PC-9 (cell line): ENCODE measurements at regions not wholly inside any gene's neighbourhood (a gene's known extent, or its start where the extent isn't known, plus 50 kb on each side); places are given as distances from the start of the nearest gene placed in this dataset.
"Not testable (repeated sequence)": the region's sequence is repeated elsewhere in the genome, so short reads cannot be mapped to it uniquely, and the experiment has no call there.

Experiments used
- EZH2 ChIP-seq: fragments of 200-600 bp; sonication (generic); IDR thresholded peaks from 2 replicates; pipeline ENCODE4 v1.8.0; 2017; ENCODE audit warnings: antibody characterized with exemption, low read depth
- TF ChIP-seq, protein P1 (sequence below): fragments of 200-600 bp; sonication (generic); conservative IDR thresholded peaks from 2 replicates; pipeline ENCODE4 v1.6.1; 2017; ENCODE audit warnings: mixed run types, antibody characterized with exemption, mild to moderate bottlenecking, moderate library complexity

DNA sequence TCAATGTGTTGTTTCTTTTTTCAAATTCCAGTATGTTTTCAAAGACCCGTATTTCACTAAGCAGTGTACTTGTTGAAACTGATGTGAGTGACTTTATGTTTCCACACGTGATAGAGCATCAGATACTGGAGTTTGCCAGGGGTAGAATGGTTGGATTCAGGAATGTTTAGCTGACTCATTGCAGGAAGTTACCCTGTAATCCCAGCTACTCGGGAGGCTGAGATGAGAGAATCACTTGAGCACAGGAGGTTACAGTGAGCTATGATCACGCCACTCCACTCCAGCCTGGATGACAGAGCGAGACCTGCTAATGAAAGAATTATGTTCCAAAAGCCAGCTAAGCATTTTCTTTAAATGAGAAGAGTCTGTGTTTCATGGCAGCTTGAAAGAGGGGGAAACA, 147.6 kb downstream of the RBMX2 start:
- TF ChIP-seq, protein P1, sequence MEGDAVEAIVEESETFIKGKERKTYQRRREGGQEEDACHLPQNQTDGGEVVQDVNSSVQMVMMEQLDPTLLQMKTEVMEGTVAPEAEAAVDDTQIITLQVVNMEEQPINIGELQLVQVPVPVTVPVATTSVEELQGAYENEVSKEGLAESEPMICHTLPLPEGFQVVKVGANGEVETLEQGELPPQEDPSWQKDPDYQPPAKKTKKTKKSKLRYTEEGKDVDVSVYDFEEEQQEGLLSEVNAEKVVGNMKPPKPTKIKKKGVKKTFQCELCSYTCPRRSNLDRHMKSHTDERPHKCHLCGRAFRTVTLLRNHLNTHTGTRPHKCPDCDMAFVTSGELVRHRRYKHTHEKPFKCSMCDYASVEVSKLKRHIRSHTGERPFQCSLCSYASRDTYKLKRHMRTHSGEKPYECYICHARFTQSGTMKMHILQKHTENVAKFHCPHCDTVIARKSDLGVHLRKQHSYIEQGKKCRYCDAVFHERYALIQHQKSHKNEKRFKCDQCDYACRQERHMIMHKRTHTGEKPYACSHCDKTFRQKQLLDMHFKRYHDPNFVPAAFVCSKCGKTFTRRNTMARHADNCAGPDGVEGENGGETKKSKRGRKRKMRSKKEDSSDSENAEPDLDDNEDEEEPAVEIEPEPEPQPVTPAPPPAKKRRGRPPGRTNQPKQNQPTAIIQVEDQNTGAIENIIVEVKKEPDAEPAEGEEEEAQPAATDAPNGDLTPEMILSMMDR, result not testable (repeated sequence)
- not testable (repeated sequence) for TF ChIP-seq EZH2
